HG02885 (cell line): ENCODE measurements at regions not wholly inside any gene's neighbourhood (a gene's known extent, or its start where the extent isn't known, plus 50 kb on each side); places are given as distances from the start of the nearest gene placed in this dataset.

Experiments
- ATAC-seq: cut with Tn5 transposase; IDR thresholded peaks from one replicate; pipeline ENCODE4 v1.9.1; 2021; ENCODE audit warnings: mild to moderate bottlenecking; ENCODE audit not compliant: unreplicated experiment, poor library complexity

DNA sequence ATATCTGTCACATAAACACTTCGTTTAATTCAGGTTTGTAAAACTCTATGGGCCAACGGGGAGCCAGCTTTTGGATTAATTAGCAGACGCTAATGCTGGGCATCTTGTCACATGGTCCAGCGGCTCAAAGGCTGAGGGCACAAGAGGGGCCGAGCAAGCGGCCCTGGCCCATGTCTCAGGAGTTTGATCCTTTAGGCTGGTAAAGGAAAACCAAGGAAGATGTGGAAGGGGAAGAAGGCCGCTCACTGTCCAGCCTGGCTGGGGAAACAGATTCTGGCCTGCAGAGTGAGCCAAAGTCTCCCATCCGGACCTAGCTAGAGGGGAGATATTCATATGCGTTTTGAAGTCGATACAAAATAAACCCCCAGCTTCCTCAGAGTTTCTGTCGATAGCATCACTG lies 248.6 kb upstream of the SIX2 start:
- no peak for ATAC-seq

DNA sequence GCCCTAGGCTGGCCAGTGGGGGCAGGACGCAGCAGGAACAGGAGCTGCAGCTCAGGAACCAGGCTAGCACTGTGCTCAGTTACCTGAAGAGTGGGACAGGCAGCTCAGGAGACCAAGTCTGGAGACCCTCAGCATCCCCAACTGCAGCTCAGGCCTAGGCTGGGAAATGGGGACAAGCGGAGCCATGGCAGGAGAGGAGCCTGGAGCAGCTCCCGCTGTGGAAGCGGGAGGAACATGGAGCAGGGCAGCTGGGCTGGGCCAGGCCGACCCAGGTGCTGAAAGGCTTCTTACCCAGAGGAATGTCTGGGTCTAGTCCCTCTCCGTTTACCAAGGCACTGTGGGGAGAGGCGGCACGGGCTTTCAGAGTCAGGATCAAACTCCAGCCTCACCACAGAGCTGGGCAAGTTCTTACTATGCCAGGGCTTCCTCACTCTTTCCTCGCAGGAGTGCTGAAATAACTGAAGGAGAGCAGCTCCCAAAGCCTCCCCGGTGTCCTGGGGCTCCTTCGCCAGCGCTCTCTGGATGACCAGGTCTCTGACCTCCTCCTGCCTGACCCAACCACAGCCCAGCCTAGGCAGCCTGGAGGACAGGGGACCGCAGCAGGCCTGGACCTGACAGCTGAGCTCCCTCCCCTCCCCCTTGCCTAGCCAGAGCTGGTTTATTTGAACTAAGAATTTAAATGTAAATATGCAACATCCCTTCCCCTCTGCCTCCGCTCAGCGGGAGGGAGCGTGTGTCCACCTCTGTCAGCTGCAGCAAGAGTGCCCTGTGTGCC lies 247.8 kb upstream of the SIX2 start:
- ATAC-seq = no peak

DNA sequence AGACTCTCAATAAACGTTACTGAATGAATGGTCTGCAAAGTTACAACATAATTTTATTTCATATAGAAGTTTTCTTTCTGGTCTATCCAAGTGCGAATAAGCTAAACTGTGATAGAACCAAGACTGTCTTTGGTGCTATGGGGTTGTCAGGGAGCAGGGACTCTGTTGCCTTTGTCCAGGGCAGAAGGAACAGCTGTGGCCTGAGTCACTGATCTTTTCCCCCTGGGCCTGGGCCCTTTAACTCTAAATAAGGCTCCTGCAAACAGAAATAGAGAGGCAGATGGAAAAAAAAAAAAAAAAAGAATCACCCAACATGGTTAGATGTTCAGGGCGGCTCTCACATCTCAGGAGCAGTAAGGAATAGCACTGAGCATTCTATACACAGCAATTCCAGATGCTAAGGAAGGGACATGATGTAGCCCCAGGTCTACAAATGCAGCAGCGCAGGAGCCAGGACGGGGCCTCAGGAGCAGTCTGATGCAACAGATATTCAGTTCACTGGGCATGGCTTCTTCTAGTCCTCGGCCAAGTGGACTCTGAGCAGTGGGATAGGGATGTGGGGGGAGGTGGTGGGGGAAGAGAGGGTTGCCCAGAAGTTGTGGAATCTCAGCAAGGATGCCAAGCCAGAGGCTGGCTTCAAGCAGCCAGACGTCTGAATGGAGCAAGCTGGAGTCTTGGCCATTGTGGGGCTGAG lies 247.1 kb upstream of the SIX2 start:
- no peak for ATAC-seq

DNA sequence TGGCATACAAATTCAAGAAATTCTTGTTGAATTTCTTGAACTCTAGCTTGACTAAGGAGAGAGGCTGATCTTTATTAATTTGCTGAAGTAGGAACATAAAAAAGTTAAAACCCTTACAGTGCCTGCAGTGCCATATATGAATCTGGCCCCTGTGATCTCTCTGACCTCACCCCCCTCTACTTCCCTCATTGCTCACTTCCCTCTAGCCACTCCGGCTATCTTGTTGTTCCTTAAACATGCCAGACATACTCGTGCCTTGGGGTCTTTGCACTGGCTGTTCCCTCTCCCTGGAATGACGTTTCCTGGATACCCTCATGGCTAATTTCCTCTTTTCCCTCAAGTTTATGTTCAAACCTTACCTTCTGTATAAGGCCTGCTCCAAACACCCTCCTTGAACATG lies 246.3 kb upstream of the SIX2 start:
- no peak for ATAC-seq

DNA sequence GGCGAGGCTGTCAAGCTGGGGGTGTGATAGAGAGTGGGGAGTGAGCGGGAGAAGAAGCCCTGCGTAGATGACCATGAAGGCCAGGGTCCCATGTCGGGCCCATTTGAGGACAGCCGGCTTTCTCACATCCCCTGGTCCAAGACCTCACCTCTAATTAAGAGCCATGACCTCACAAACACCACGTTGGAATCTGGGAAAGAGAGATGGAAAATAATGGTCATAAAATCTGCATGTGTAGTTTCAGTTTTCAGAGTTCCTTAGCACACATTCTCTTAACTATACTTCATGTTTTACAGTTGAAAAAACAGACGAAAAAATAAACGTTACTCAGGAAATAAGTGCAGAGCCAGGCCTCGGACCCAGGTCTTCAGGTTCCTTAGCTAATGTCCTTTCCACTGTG lies 244.8 kb upstream of the SIX2 start:
- ATAC-seq = no peak

DNA sequence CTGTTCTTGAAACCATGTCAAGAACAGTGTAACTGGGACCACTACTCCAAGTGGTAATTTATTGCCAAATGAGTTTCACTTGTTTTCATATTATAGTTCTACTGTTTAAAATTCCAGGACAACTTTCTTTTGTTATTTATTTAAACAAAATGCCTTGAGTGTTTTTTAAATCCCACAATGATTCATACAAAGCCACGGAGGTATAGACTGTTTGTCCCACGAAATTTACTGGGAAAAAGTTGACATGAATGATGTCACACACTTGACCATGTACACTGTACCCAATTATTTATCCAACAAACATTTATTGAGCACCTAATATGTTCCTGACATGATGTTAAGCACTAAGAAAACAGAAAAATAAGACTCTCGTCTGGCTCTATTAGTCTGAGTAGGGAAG lies 243.9 kb upstream of the SIX2 start:
- no peak for ATAC-seq

DNA sequence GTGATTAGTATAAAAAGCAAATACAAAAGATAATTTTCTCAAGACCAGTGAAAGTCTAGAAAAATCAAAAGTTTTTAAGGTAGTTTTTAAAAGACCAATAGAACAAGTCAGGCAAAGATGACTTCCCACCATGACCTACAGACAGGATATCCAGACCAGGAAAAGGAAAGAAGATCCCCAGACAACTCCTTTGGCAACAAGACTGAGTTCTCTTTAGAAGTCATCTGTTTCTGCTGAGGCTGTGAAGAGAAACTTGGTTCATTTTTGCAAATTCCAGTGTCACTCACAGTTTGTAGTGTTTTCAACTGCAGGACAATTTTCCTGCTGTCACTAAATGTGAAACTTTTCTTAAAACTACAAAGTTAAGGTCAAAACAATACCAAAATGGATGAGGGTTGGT lies 240.9 kb upstream of the SIX2 start:
- no peak for ATAC-seq

DNA sequence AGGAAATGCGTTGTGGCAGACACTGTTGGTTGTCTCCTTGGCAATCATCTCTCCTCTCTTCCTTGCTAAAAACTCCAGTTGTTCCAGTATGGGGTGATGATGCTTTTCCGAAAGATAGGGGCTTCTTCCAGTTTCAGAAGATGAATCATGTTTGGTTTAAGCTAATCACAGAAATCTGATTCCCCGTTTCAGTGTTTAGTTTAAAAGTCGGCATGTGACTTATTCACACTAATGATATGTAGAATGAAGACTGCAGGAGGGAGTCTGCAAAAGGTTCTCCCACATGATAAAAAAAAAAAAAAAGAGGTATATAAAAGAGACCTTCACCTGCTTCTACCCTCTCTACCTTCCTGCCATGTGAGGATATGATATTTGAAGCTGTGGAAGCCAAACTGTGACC lies 239.0 kb upstream of the SIX2 start:
- ATAC-seq = no peak

DNA sequence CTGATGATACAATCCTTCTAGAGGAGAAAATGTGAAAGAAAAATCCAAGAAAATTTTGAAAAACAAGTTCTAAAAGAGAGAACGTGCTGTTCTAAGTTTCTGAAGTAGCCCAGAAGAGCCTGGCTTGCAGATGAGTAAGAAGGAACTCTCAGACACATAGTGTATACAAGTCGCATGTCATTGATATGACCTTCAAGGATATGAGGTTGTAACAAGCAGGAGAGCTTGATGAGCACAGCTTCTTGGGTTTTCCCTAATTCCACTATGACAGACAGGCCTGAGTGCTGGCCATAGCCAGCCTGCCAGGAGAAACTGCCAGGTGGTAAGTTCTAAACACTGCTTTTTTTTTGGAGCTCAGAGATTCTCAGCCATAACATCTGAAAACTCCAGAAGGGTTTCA lies 235.7 kb upstream of the SIX2 start:
- ATAC-seq = no peak

DNA sequence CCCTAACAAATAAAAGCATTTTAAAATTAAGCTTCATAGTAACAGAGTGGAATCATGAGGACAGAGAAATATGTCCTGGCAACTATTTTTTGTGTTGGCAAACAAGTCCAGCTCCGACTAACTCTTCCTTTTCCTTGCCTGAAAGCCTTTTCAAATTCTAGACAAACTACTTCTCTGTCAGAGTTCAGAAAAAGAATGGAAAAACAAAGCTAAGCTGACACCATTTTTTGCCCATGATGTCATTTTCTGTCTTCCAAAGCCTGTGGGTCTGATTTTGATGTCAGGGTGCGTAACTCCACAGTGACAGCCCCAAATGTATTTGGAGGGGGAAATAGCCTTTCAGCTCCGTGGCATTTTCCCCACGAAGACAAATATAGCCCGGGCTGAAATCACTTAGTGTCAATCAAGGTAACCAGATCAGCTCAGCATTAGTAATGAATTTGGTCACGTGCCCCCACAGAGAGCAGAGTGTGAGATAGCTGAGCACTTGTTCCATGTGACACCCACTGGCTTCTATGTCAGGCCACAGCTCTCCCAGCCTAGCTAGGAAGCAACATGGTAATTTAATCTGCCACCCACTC lies 233.0 kb upstream of the SIX2 start:
- no peak for ATAC-seq

DNA sequence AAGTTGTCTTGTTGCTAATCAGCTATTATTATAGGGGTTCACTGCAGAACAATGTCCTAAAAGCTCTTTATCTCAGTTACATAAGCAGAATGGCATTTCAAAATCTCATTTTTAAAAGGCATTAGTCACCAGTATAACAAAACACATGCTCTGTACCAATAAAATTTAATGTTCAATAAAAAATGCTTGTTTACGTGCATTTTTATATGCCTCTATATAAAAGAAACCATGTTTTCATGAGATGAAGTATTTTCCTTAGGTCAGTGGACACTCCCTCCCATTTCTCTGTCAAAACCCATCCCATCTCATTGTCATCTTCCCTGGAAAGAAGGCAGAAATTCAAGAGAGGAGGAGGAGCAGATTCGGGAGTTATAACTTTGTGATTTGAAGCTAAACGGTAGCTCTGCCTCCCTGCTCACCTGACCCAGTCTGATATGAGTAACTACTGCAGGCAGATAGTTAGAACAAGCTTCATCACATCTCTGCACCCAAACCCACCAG lies 231.9 kb upstream of the SIX2 start:
- ATAC-seq = no peak

DNA sequence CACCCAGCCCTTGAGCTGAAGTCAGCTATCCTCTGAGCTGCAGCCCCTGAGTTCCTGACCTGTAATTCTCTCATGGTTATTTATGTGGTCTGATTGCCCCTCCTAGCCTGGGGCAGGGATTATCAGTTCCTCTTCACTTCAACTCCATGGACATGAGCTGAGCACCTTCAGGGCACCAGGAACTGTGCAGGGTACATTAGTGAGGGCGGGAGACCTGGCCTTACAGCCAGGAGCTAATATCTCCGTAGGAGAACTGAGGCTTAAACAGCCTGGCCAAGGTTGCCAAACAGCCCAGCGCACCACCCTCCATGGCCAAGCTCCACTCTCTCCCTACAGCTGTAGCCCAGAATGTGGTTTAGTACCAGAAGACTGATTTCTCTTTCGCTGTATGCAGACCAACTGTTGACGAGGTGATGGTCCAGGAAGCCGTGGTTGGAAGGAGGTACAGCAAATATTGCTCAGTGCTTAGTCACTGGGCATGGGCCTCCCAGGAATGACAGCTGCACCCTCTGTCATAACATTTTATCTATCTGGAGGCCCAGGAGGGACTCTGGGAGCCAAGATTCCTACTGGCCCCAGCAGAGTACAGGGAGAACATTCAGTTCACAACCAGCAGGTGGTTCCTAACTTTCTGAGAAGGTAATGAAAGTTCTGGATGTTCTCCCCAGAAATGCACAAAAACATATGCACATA lies 228.7 kb upstream of the SIX2 start:
- ATAC-seq = no peak

DNA sequence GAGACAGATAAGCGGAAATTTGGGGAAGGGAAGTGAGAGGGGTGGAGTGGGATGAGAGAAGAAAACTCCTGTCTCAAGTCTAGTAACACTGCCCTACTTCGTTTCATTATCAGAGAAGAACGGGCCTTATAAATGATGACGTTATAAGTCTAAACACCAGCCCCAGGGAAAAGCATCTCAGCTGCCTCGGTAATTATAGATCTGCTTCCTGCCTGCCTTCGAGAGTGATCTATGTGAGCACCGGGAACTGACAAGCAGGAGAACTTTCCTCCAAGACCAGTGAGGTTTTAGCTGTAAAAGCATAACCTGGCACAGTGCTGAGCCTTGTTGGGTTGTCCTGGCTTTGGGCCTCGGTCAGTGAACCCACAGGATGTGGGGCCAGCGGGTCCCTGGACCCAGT lies 227.9 kb upstream of the SIX2 start:
- no peak for ATAC-seq

DNA sequence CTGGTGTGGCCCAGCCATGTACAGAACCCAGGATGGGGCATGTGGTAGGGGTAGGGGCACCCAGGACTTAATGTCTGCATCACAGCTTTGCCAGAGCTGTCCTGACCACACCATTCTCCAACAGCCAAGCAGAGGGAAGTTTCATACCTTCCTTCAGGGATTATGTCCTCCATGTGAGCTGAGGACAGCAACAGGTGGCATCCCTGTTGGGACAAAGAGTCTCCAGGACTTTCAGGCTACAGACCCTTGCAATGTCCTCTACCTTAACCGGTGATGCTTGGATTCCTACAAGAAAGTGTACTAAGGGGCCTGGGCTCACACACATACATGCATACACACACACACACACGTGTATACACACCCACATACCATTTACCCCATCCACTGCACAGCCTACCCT lies 227.0 kb upstream of the SIX2 start:
- ATAC-seq = no peak

DNA sequence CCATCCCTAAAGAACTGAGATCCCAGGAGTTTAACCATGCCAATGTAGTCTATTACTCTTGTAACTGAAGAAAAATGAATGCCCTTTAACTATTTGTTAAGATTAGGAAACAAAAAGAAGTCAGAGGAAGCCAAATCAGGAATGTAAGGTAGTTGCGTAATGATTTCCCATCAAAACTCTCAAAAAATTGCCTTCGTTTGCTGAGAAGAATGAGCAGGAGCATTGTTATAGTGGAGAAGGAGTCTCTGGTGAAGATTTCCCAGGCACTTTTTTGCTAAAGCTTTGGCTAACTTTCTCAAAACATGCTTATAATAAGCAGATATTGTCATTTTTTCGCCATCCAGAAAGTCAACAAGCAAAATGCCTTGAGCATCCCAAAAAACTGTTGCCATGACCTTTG lies 224.0 kb upstream of the SIX2 start:
- ATAC-seq = no peak

DNA sequence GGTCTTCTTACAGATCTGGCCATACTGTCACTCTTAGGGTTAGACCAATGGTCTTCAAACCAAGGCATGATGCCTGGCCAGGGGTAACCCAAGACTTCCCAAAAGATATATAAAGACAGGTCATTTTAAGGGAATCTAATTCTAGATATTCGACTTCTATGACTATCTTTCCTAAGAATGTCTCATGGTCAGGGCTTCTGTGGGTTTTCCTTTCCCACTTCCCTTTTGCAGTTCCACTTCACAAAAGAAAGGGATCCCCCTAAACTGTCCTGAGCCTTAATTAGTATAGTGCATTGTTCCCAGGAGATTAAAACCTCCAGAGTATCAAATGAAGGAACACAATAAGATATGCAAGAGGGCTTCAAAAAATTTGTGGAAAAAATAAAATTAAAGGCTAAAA lies 223.6 kb upstream of the SIX2 start:
- ATAC-seq = no peak

DNA sequence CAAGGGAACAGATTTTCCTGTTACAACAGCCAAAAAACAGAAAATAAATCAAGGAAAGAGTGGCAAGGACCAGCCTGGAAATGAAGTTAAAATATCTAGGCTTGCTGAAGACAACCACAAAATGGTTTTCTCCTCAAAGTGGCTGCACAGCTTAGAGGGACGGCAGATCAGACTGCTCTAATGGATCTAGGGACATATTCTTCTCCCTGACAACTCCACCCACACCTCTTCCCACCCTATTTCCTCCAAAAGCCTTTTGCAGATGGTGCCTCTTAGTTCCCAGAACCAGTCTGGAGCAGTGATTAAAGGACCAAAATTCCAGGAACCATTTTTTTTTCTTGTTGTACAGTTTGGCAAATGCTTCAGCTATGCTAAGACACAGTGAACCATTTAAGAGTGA lies 220.2 kb upstream of the SIX2 start:
- no peak for ATAC-seq

DNA sequence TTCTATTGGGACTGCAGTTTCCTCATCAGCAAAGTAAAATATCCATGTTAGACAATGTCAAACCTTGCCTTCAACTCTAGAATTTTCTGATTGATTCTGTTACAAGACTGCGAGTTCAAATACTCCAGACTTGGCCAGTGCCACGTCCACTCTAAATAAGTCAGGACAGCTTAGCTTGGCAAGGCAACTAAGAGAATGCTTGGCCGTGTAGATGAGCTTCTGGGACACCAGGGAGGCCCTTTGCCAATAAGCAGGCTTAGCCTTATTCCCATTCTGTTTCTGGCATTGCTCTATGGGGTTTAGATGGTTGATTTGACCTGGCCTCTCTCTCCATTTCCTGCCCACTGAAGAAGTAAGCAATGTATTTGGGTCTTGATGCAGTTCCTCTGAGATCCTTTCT lies 218.1 kb upstream of the SIX2 start:
- no peak for ATAC-seq

DNA sequence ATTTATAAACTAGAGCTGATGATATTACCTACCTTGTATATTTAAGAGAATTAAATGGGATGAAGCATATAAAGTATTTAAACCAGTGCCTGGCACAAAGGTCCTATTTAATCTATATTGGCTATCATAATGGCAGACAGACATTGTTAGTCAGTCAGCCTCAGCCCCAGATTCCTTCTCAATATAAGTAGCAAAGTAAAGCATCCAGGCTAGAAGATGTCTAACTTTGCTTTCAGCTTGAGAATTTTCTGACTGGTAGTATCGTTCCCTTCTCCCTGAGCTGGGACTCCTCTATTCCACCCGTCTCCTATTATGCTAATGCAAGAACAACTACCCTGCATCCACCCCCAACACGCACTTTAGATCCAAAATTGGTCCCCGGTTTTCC lies 215.7 kb upstream of the SIX2 start:
- ATAC-seq = no peak

DNA sequence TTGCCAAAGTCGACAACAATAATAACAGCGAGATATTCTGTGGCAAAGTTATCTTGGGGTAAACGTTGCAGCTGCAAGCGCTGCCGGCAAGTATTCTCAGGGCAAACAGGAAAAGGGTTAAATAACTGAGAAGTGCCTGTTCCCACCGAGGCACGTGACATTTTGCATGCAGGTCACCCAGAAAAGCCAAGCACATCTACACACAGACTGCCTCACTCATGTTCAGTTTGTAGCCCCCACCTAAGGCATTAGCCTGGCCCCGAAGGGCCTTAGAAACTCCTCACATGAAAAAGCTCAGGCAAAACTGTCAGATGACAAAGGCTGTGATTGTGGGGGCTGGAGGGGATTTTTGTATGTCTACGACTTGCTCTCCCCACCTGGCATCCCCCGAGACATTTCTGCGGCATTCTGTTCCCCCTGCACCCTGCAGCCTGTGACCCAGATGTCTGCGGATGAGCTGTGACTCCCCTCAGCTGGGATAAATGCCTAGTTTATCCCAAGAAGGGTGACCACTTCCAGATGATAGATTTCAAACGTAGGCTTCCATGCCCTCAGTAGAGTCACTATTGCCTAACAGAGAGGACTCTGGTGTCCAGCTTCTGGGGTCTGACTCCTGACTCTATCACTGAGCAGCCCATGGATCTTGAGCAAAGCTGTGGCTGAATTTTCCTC lies 215.2 kb upstream of the SIX2 start:
- no peak for ATAC-seq

DNA sequence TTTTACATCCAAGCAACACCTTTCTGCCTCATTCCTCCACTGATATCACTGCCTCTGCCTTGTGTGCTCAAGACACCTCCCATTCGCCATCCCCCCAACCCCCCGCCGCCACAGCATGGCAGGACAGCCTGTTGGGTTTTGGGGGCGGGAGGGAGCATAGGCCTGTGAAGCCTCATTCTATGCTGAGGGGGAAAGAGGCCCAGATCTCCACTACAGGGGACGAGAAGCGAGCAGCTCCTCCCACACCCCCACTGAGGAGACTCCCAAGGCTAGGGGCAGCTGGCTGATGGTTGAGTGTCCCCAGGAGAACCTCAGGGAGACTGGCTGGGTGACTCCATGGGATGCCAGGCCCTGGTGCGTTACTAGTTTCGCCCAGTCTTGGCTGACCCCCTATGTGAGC lies 214.3 kb upstream of the SIX2 start:
- ATAC-seq = no peak
